ENCODE measurements at regions not wholly inside any gene's neighbourhood (a gene's known extent, or its start where the extent isn't known, plus 50 kb on each side); places are given as distances from the start of the nearest gene placed in this dataset.

DNA sequence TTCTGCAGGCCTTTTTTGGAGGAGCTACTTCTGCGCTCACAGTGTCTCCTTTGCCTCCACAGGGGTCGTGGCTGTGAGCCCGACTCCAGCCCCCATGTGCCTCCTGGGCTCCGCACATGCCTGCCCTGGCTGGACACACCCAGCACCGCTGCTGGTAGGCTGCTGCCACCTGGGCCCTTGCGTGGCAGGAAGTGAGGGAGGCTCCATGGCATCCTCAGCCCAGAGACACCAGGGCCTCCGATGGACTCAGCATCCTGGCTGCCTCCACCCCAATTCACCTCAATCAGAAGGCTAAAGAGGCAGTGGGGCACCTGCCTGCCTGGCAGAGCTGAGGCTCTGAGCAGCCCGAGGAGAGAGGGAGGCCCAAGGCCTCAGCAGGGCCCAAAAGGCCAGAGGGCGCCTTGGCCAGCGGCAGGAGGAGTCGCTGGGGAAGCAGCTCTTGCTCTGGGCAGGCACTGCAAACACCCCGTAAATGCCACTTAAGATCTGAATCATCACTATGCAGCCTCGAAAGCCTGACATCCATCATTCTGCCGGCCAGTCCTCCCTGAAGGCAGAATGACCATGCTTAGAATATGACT lies 68.3 kb upstream of the OTOS start:
- DNase-seq (ENCODE audit: low read depth in 3 of 3), result no peak

DNA sequence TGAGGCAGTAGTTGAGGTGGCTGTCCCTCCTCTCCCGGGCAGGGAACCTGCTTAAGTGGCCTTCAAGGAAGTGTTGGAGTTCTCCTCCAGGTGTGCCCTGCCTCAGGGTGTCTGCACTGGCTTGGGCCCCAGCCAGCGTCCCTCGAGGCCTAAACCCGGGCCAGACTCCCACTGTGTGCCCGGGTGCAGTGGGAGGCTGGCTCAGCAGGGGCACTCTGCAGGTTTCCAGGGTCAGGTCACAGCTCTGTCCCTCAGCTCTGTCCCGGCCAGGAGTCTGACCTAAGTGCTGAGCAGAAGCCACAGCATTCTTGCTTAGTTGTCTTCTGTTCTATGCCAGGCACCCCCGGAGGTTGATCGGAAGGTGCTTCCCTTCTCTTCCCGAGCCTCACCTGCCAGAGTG lies 69.0 kb upstream of the OTOS start:
- DNase-seq (ENCODE audit: low read depth in 3 of 3), result no peak

DNA sequence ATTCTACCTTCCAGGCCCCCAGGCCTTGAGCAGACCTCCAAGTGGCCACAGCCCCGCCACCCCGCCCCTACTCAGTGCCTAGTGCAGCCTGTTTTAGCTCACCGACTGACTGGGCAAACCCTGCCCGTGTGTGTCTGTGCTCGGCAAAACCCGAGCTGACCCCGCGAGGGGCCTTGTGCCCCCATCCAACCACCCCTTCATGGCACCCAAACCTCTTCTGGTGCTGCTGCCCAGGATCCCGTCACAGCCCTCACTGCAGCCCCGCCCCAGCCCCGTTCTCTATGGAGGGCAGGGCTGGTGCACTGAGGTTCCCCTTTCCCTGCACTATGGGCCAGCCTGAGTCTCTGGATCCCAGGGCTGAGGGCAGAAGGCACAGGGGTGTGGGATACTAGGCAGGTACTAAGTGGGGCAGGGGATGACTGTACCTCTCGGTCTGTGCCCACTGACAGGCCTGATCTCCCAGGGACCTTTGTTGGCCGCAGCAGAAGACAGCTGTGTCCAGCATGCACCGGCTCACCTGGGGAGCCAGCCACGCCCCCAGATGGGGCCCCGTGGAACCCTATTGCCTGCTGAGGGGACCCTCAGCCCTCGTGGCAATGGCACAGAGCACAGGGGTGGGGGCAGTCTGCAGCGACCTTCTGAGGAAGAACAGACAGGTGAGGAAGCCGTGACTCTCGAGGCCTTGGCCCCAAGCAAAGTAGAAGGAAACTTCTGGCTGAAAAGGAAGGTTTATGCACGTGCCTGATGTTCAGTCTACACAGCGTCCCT lies 69.9 kb upstream of the OTOS start:
- no peak for DNase-seq (ENCODE audit: low read depth in 3 of 3)

DNA sequence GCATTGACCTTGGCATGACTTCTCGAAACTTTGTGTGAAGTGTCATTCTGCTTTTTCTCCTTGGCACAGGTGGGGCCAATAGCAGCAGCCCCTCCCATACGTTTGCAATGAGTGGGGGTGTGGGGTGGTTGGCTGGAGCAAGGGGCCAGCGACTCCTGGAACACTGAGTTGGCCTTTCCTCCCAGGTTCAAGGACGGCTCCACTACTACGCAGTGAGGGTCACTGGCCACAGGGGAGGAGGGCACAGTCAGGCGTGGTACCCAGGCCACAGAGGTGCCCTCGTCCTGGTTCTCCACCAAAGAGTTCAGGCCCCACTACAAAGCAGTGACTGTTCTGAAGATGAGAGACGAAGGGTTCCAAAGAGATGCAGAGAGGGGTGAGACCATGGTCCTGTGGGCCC lies 70.6 kb upstream of the OTOS start:
- DNase-seq (ENCODE audit: low read depth in 3 of 3), result no peak

DNA sequence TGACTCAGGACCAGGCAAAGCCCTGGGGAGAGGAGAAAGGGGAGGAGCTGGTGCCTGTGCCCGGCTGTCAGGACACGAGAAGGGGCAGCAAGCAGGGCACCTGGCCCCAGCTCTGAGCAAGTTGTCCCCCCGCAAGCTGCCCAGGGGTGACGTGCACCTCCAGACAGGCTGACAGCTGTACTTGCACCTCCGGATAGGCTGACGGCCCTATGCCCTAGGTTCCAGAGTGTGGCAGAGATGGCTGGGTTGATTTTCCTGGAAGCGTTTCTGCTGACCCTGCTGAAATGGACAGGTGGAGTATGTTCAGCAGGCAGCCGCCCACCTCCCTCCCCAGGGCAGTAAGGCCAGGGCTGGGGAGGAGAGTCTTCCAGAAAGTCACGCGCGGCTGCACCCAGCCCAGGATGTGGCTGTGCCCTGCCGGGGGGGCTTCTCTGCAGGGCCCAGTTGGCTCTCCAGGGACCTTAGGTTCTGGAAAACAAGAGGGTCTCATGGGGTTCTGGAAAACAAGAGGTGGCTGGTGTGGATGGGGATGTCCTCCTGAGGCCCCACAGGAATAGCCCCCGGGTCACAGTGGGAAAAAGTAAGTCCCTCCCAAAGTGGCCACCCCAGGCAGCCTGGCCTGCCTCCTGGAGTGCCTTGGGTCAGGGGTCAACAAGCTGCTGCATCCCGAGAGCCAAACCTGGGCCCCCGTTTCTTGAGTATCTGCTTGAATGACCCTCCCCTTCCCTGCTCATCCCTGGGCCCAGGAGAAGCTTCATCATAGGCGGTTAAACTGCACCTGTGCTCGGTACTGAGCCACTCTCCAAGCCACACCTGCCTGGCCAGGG lies 71.4 kb upstream of the OTOS start:
- DNase-seq (ENCODE audit: low read depth in 3 of 3), result no peak

DNA sequence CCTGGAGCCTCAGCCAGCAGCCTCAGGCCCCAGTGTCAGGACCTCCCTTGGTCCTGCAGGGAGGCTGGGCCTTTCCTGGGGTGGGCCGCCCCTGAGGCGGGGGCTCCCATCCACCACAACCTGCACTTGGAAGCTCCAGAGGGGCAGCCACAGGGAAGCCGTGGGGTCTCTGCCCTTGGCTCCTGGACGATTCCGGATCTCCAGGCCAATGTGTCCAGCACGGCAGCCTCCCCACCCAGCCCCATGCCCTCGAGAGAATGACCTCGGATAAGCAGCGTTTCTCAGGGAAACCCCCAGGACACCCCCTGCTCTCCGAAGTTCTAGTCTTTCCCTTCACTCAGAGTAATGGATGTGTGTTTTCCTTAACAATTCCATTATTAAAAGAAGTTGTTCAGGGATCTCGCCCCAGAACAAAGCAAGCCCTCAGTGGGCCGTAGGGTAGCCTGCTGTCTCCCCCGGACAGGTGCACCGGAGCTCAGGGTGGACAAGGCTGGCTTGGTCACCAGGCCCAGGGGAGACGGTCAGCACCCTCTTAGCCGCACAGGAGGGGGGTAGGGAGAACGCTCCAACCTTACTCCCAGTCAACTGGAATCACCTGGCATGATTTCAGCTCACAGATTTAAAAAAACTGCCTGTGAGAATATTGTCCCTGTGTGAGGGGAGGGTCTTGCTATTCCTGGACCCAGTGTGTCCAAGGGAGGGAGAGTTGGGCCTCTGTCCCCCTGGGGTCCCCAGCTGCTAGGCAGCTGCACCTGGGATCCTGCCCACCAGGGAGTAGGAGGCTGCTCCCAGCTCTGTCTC lies 72.2 kb upstream of the OTOS start:
- DNase-seq (ENCODE audit: low read depth in 3 of 3), result no peak

DNA sequence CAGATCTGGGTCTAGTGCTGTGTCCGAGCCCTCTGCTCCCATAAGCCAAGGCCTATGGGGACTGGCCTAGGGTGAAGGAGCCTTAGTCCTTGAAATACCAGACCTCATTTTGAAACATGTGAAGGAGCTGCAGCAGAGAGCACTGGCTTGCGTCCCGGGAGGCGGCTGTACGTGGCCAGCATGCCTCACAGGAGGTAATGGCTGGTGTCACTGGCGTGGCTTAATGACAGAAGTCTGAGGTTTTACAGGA lies 72.7 kb upstream of the OTOS start:
- no peak for DNase-seq (ENCODE audit: low read depth in 3 of 3)

DNA sequence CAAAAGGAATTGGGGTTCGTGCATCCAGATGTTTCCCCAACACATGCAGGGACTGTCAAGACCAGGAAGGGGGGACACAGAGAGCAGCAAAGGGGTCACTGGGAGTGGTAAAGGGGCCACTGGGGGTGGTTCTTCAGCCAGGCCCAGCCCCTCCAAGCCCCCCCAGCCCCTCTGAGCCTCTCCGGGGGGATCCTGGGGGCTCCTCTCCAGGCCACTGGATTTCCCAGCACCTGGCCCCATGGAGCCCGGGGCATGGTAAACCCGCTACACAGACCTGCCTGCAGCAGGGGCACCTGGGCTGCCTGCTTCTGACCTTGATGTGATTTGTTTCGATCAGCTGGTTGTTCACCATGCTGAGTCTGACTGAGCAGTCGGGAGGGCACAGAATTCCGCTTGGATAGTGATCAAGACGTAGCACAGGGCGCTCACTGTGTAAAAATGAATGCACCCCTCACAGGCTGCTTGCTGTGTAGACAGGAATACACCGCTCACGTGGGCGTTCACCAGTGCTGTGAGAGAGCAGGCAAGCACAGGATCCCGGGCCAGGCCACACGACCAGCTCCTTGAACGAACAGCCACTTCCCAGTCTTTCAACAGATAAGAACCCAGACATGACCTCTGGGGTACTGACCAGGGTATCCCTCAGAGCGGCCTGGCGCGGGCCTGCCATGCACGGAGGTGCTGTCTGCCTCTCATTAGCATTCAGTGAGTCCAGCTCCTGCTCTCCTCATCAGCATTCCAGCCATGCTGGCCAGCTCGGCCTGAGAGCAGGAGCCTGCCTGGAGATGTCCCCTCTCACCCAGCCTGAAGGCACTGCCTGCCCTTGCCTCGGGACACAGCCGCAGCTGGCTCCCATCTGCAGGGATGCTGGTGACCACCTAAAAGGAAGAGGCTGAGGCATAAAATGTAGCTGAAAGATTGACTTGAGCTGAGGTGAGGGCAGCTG lies 73.3 kb upstream of the OTOS start:
- DNase-seq (ENCODE audit: low read depth in 3 of 3), result no peak

DNA sequence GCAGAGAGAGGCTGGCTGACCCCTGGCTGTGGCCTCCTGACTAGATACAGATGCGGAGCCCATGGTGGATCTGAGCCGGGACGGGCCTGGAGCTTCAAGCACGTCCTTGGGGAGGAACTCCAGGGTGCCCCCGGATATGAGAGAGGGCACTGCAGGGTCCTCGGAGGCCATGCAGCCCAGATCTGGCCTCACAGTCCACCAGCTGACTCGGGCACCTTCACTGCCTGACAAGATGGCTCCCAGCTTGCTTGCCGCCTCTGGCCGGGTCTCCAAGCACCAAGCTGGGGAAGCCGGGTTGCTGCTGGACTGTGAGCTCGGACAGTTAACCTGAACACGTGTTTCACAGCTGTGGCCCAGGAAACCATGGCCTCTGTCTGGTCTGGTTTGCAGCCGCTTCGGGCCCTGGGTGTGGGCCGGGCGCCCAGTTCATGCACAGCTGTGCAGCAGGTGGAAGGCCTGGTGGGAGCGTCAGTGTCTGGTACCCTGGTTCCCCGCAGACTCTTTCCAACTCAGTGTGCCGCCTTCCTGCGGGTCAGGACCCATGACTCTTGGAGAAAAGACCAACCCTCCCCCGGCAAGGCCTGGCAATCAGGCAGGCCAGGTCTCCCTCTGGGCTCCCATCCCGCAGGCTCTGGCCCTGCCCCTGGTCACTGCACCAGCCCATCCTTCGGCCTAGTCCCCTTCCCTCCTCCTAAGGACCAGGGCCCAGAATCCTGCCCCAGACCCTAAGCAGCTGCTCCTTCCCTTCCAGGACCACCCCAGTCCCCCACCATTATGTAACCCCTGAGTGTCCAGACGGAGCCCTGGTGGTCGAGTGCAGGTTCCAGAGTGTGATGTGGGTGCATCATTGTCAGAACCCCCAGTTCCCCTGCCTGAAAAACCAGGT lies 74.6 kb upstream of the OTOS start:
- no peak for DNase-seq (ENCODE audit: low read depth in 3 of 3)

DNA sequence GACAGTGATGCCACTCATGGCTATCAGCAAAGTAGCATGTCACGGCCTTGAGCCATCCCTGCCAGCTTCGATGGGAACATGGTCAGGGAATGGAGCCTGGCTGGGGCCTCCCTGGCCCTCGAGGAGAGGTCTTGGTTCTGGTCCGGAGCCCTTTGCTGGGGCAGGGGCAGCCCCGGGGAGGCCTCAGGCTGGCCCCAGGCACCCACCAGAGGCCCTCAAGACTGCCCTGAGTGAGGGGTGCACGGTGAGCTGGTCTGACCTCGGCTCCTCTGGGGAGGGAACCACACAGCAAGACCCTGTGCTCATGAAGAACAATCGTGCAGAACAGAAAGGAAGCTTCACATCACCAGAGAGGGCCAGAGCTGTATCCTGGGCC lies 75.2 kb upstream of the OTOS start:
- no peak for DNase-seq (ENCODE audit: low read depth in 3 of 3)

DNA sequence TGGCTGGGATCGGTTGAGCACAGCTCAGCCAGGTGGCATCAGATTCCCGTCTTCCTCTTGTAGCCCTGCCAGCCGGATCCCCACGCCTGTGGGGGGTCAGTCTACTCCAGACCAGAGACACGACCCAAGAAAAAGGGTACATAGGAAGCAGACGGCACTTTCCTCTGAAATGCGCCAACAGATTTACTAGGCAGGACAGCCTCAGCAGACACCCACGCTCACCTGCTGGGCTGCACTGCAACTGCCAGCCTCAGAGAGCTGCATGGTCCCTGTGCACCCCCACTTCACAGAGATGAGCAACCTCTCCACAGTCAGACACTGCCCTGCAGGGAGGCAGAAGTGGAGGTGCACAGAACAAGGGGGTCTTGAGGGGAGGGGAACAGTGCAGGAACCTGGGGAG lies 75.7 kb upstream of the OTOS start:
- DNase-seq (ENCODE audit: low read depth in 3 of 3), result no peak

DNA sequence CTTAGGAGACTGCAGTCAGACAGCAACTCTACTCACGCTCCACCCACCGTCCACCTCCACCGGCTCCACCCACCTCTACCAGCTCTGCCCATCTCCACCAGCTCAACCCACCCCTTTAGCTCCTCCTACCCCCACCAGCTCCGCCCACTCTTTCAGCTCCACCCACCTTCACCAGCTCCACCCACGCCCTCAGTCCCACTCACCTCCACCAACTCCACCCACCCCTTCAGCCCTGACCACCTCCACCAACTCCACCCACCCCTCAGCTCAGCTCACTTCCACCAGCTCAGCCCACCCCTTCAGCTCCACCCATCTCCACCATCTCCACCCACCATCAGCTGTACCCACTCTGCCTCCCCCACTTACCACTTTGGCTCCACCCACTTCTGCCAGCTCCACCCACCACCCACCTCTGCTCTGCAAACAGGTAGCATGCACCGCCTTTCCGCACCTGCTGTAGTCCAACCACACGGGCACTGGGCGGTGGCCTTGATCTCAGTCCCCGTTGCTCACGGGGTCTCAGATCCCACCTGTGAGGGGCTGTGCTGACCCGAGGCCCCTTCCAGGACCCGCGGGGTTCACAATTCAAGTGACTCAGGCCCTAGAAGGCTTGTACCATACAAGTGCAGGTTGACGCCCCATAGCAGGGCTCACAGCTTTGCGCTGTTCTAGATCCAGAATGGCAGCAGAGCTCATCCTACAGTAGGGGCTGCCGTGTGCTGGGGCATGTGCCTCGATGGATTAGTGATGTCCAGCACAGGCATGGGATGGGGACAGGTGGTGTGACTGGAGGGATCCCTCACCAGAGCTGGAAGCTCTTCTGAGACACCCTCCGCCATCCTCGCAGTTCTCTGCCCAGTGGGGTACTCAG lies 77.2 kb upstream of the OTOS start:
- DNase-seq (ENCODE audit: low read depth in 3 of 3), result no peak

DNA sequence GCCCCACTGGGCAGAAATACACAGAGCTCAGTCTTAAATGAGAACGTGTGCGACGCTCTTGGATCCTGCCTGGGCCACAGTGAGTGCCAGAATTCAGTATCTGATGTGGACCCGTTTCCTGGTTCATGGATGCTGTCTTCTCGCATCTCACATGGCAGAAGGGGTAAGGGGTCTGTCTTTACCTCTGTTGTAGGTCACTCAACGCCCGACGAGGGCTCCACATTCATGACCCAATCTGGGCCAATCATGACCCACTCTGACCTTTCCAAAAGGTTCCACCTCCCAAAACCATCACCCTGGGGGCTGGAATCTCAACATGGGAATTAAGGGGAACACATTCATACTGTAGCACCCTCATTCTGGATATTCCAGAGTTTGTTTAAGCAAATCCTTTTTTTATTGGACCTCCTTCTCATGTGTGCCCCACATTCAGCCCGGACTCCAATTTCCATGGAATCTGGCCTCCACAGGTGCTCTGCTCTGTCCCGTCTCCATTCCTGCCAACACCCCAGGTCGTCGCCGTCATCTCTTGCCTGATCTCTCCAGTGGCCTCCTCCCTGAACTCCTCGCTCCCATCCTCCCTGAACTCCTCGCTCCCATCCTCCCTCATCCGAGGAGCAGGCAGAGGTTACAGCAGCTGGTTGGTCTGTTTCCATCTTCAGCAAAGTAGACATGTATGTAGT lies 78.9 kb upstream of the OTOS start:
- no peak for DNase-seq (ENCODE audit: low read depth in 3 of 3)

DNA sequence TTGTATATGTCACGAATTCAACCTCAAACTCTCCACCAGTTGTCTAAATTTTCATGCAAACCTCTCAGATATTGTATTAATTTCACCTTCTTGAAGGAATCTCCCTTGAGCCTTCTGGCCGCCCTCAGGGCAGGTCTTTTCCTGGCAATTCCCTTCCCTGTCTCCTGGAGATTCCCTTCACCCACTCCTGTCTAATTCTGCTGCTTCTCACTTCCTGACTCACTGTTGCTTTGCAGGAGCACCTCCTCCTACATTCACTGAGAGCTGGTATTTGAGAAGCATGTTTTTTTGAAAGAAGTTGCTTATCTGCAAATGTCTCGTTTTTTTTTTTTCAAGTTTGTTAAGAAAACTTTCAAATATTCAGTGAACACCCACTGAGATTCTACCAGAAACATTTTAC lies 79.9 kb upstream of the OTOS start:
- DNase-seq (ENCODE audit: low read depth in 3 of 3), result no peak

DNA sequence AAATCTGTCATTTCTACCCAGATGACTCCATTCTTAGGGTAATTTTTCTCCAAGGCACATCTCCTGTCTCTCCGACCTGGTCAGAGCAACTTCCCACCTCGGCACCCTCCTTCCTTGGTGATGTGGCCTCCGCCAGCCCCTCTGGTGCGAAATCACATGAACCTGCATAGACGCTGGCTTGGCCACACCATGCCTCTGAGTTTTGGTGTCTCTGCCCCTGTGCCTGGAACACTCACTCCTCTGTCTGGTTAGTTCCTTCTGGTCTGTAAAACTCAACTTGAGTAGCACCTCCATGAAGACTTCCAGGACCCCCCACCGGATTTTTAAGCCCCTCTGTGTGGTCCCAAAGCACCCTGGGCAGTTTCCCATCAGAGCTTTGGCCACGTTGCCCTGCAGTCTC lies 83.2 kb upstream of the OTOS start:
- no peak for DNase-seq (ENCODE audit: low read depth in 3 of 3)

DNA sequence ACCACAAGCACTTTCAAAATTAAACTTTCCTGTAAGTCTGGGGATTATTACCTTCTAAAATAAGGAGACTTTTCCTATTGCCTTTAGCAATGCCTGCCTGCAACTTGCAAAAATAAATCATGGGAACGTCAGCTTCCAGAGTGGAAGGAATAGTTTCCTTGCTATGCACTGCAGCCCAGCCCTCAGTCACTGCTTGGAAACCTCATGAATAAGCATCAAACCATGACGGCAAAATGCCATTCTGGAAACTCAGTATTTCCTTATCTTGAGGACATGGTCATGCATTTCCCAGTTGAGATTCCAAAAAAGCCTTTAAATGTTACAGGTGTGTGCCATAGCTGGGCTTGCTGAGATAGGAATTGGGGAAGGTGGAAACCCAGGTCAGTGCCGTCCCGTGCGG lies 84.2 kb upstream of the OTOS start:
- no peak for DNase-seq (ENCODE audit: low read depth in 3 of 3)

DNA sequence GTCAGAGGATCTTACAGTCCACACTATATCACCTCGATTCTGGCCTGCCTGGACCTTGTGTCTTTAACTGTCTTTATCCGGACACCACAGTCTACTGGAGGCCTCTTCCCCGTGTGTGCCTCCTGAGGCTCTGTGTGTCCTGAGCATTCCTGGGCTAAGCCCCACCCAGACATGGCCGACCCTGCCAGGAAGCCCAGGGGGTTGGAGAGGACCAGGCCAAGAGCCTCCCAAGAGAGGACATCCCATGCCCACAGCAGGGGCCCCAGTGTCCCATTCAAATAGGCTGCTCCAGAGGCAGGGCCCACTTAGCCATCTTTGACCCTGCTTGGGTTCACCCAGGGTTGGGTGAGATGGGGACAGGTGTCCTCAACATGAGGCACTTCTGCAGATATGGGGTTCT lies 84.7 kb upstream of the OTOS start:
- DNase-seq (ENCODE audit: low read depth in 3 of 3), result no peak

DNA sequence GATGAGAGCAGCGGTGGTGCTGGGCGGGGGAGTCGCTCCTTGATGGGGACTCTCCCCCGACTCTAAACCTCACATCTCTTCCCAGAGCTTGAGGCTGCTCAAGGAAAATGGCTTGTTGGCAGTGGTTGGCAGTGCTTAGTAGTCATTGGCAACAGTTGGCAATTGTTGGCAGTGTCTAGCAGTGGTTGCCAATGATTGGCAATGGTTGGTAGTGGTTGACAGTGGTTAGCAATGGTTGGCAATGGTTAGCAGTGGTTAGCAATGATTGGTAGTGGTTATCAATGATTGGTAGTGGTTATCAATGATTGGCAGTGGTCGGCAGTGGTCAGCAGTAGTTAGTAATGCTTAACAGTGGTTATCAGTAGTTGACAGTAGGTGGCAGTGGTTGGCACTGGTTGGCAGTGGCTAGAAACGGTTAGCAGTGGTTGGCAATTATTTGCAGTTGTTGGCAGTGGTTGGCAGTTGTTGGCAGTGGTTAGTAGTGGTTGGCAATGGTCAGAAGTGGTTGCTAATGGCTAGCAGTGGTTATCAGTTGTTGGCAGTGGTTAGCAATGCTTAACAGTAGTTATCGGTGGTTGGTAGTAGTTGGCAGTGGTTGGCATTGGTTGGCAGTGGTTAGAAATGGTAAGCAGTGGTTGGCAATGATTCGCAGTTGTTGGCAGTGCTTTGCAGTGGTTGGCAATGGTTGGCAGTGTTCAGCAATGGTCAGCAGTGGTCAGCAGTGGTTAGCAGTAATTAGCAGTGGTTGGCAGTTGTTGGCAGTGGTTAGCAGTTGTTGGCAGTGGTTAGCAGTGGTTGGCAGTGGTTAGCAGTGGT lies 85.4 kb upstream of the OTOS start:
- DNase-seq (ENCODE audit: low read depth in 3 of 3), result no peak

All from stimulated activated CD4-positive, alpha-beta T cell treated with anti-CD3 and anti-CD28 coated beads, TNF-alpha, amount 100 ng/mL, for 48 hours (primary cell).